NCI-H1417 (cell line): ENCODE measurements at regions not wholly inside any gene's neighbourhood (a gene's known extent, or its start where the extent isn't known, plus 50 kb on each side); places are given as distances from the start of the nearest gene placed in this dataset.
"Not testable (repeated sequence)": the region's sequence is repeated elsewhere in the genome, so short reads cannot be mapped to it uniquely, and the experiment has no call there.

ENCODE experiments used
- DNase-seq, 3 experiments: peaks; one replicate each; lab custom pipeline; 2025; lab: John Stamatoyannopoulos, UW

- DNase-seq = peak in 1 of 3 experiments; percentile 63
Measured at GRCh38 chr20:11511821-11512220, 405.9 kb upstream of the BTBD3 start.

- DNase-seq = not testable (repeated sequence)
Measured at GRCh38 chr20:11513241-11513745, 404.4 kb upstream of the BTBD3 start.

- no peak for DNase-seq
Measured at GRCh38 chr20:11516448-11516847, 401.2 kb upstream of the BTBD3 start.

- no peak for DNase-seq
Measured at GRCh38 chr20:11520596-11520995, 397.1 kb upstream of the BTBD3 start.

- DNase-seq = no peak
Measured at GRCh38 chr20:11521476-11522365, 396.0 kb upstream of the BTBD3 start.

GRCh38 chr20:11522366-11522741 lies 395.3 kb upstream of the BTBD3 start:
- DNase-seq = no peak

GRCh38 chr20:11529047-11529446 lies 388.6 kb upstream of the BTBD3 start:
- DNase-seq = no peak

GRCh38 chr20:11537032-11537431 lies 380.7 kb upstream of the BTBD3 start:
- DNase-seq = no peak

- no peak for DNase-seq
Measured at GRCh38 chr20:11539450-11539849, 378.2 kb upstream of the BTBD3 start.

- no peak for DNase-seq
Measured at GRCh38 chr20:11540558-11540957, 377.1 kb upstream of the BTBD3 start.

- no peak for DNase-seq
Measured at GRCh38 chr20:11542645-11543044, 375.0 kb upstream of the BTBD3 start.

- peak; percentile 60 to 89 (median 87) for DNase-seq
Measured at GRCh38 chr20:11544029-11544678, 373.5 kb upstream of the BTBD3 start.

- peak in 1 of 3 experiments; percentile 36 for DNase-seq
Measured at GRCh38 chr20:11546939-11547338, 370.8 kb upstream of the BTBD3 start.

GRCh38 chr20:11549172-11550103 lies 368.3 kb upstream of the BTBD3 start:
- peak in 2 of 3 experiments; percentile 47 to 81 for DNase-seq

- no peak for DNase-seq
Measured at GRCh38 chr20:11550657-11551338, 366.9 kb upstream of the BTBD3 start.

GRCh38 chr20:11551479-11551878 lies 366.2 kb upstream of the BTBD3 start:
- DNase-seq = no peak

- peak; percentile 14 to 75 (median 33) for DNase-seq
Measured at GRCh38 chr20:11553603-11554002, 364.1 kb upstream of the BTBD3 start.

- no peak for DNase-seq
Measured at GRCh38 chr20:11555510-11555909, 362.2 kb upstream of the BTBD3 start.

- peak; percentile 14 to 44 (median 42) for DNase-seq
Measured at GRCh38 chr20:11556410-11556809, 361.3 kb upstream of the BTBD3 start.

GRCh38 chr20:11564491-11564890 lies 353.2 kb upstream of the BTBD3 start:
- DNase-seq = no peak

GRCh38 chr20:11569163-11569562 lies 348.5 kb upstream of the BTBD3 start:
- DNase-seq = no peak
